ENCODE measurements at regions not wholly inside any gene's neighbourhood (a gene's known extent, or its start where the extent isn't known, plus 50 kb on each side); places are given as distances from the start of the nearest gene placed in this dataset.

- intact Hi-C loops (cut with DNase I; ENCODE audit: low total_unique reads), result no loop called here
- Histone ChIP-seq H3K9me3 (no peaks in the 10 kb centered on the region), H3K27ac (no peak overlapping the region), H3K27me3 (no peaks in the 10 kb centered on the region), H3K4me3 (no peak overlapping the region), H3K36me3 (no peaks in the 10 kb centered on the region), H3K4me1 (peaks cover 0 to 3% (median 0%) of the 10 kb centered on the region in 4 donors)
- DNase-seq, result no peak
- TF ChIP-seq POLR2A (IDR thresholded peaks at IDR 0.05) (no peak), POLR2AphosphoS5 (IDR thresholded peaks at IDR 0.05) (no peak), EP300 (IDR thresholded peaks at IDR 0.05; ENCODE audit: low read depth) (no peak), CTCF (IDR thresholded peaks at IDR 0.05) (no peak)
- WGBS, 2 donors (ENCODE audit: low coverage in 1 of 2), result 67 to 70% methylated on average over 1 to 2 of the region's 2 CpGs
- in situ Hi-C loops (cut with MboI; ENCODE audit: low pct_ligation_motif_present in 1 of 4, low pct_unique_long_range_greater_than_20kb in 1 of 4, low sequenced_read_pairs in 3 of 4), result no loop called here
Measured at GRCh38 chr3:16784973-16785372, 99.8 kb upstream of the PLCL2 start.

DNA sequence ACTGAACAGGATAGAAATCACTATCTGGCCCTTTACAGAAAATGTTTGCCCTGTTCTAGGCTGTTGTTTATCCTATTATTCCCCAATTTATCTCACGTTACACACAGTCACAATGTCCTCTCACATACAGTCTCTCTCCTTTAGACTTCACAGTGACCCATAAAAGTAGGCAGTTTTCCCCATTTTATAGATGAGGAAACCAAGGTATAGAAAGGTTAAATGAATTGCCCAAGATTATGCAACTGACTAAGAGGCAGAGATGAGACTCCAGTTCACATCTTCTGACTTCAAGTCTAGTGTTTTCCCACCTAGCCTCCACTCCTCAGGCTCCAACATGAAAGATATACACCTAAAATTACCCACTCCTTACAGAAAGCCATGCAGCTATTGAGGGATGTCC is 99.3 kb upstream of the PLCL2 start:
- WGBS, 2 donors (ENCODE audit: low coverage in 1 of 2), result 85% methylated on average over 1 of the region's 1 CpG; no CpG with 5 or more reads in 1 of the 2 donors
- no peak overlapping the region for H3K27ac ChIP-seq
- H3K4me3 ChIP-seq, result no peak overlapping the region
- H3K36me3 ChIP-seq, result no peaks in the 10 kb centered on the region
- intact Hi-C loops (cut with DNase I; ENCODE audit: low total_unique reads), result no loop called here
- TF ChIP-seq POLR2A (IDR thresholded peaks at IDR 0.05), result no peak
- TF ChIP-seq POLR2AphosphoS5 (IDR thresholded peaks at IDR 0.05), result no peak
- TF ChIP-seq CTCF (IDR thresholded peaks at IDR 0.05), result no peak
- TF ChIP-seq EP300 (IDR thresholded peaks at IDR 0.05; ENCODE audit: low read depth), result no peak
- in situ Hi-C loops (cut with MboI; ENCODE audit: low pct_ligation_motif_present in 1 of 4, low pct_unique_long_range_greater_than_20kb in 1 of 4, low sequenced_read_pairs in 3 of 4), result no loop called here
- H3K27me3 ChIP-seq, result no peaks in the 10 kb centered on the region
- H3K4me1 ChIP-seq, result peaks cover 0 to 3% (median 0%) of the 10 kb centered on the region in 4 donors
- DNase-seq, result no peak
- no peaks in the 10 kb centered on the region for H3K9me3 ChIP-seq

- Histone ChIP-seq H3K9me3 (no peaks in the 10 kb centered on the region), H3K27ac (no peak overlapping the region), H3K4me1 (peaks cover 0 to 3% (median 0%) of the 10 kb centered on the region in 4 donors), H3K36me3 (no peaks in the 10 kb centered on the region), H3K27me3 (no peaks in the 10 kb centered on the region), H3K4me3 (no peak overlapping the region)
- TF ChIP-seq CTCF (IDR thresholded peaks at IDR 0.05) (no peak), POLR2AphosphoS5 (IDR thresholded peaks at IDR 0.05) (no peak), POLR2A (IDR thresholded peaks at IDR 0.05) (no peak), EP300 (IDR thresholded peaks at IDR 0.05; ENCODE audit: low read depth) (no peak)
- WGBS, 2 donors (ENCODE audit: low coverage in 1 of 2), result 76 to 80% methylated on average over 3 to 6 of the region's 6 CpGs
- no peak for DNase-seq
- intact Hi-C loops (cut with DNase I; ENCODE audit: low total_unique reads), result no loop called here
- in situ Hi-C loops (cut with MboI; ENCODE audit: low pct_ligation_motif_present in 1 of 4, low pct_unique_long_range_greater_than_20kb in 1 of 4, low sequenced_read_pairs in 3 of 4), result no loop called here
Measured at GRCh38 chr3:16788440-16789056, 96.2 kb upstream of the PLCL2 start.

DNA sequence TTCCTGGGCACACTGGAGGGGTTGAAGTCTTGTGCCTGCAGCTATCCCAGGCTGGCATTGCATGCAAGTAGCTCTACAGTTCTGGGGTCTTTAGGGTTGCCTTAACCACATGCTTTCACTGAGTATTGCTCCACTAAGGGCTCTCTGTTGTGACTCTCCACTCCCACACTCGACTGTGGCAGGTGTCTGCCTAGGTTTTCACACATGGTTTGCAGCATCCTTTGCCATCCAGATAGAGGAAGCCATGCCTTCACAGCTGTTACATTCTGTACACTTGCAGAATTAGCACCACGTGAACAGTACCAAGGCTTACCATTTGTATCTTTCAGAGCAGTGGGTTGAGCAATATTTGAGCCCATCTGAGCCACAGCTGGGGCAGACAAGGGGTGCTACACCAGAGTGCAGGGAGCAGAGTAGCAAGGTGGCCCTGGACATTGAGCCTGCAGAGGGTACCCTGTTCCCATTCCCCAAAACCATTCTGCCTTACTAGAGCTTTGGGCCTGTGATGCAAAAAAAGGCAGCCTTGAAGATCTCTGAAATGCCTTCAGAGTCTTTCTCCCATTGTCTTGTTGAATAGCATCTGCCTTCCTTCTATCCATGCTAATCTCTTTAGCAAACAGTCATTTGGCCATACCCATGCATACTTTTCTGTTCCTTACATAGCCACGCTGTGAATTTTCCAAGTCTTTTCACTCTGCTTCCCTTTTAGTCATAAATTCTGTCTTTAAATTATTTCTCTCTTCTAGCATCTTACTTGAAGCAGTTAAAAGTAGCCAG is 95.2 kb upstream of the PLCL2 start:
- H3K27me3 ChIP-seq, result no peaks in the 10 kb centered on the region
- H3K27ac ChIP-seq, result no peak overlapping the region
- in situ Hi-C loops (cut with MboI; ENCODE audit: low pct_ligation_motif_present in 1 of 4, low pct_unique_long_range_greater_than_20kb in 1 of 4, low sequenced_read_pairs in 3 of 4) (no loop called here), intact Hi-C loops (cut with DNase I; ENCODE audit: low total_unique reads) (no loop called here)
- H3K36me3 ChIP-seq, result no peaks in the 10 kb centered on the region
- DNase-seq, result no peak
- no peak overlapping the region for H3K4me3 ChIP-seq
- peaks cover 0 to 3% (median 0%) of the 10 kb centered on the region in 4 donors for H3K4me1 ChIP-seq
- no peak for TF ChIP-seq POLR2AphosphoS5 (IDR thresholded peaks at IDR 0.05)
- no peak for TF ChIP-seq POLR2A (IDR thresholded peaks at IDR 0.05)
- no peak for TF ChIP-seq CTCF (IDR thresholded peaks at IDR 0.05)
- TF ChIP-seq EP300 (IDR thresholded peaks at IDR 0.05; ENCODE audit: low read depth), result no peak
- 36 to 64% methylated on average over 1 to 3 of the region's 3 CpGs for WGBS, 2 donors (ENCODE audit: low coverage in 1 of 2)
- no peaks in the 10 kb centered on the region for H3K9me3 ChIP-seq

Data from transverse colon (tissue), 4 donors.